GM21528 (cell line): ENCODE measurements at regions not wholly inside any gene's neighbourhood (a gene's known extent, or its start where the extent isn't known, plus 50 kb on each side); places are given as distances from the start of the nearest gene placed in this dataset.

Experiments
- ATAC-seq: cut with Tn5 transposase; IDR thresholded peaks from one replicate; pipeline ENCODE4 v1.9.1; 2021; ENCODE audit warnings: mild to moderate bottlenecking, moderate library complexity; ENCODE audit not compliant: unreplicated experiment, low FRiP score

- no peak for ATAC-seq
These were observed 138.0 kb upstream of the SMAD3 start for GRCh38 chr15:66927201-66928077.

- ATAC-seq = no peak
These were observed 137.3 kb upstream of the SMAD3 start for GRCh38 chr15:66928101-66928500.

- ATAC-seq = no peak
These were observed 136.6 kb upstream of the SMAD3 start for GRCh38 chr15:66928784-66929183.

GRCh38 chr15:66929843-66930402, 135.5 kb upstream of the SMAD3 start:
- ATAC-seq = no peak

- ATAC-seq = no peak
These were observed 133.4 kb upstream of the SMAD3 start for GRCh38 chr15:66931768-66932633.

GRCh38 chr15:66932634-66933024, 132.8 kb upstream of the SMAD3 start:
- ATAC-seq = no peak

GRCh38 chr15:66933932-66934867, 131.2 kb upstream of the SMAD3 start:
- ATAC-seq = no peak

GRCh38 chr15:66934868-66935520, 130.4 kb upstream of the SMAD3 start:
- no peak for ATAC-seq

GRCh38 chr15:66935688-66936087, 129.7 kb upstream of the SMAD3 start:
- no peak for ATAC-seq

GRCh38 chr15:66936109-66936860, 129.1 kb upstream of the SMAD3 start:
- no peak for ATAC-seq

GRCh38 chr15:66936861-66937582, 128.4 kb upstream of the SMAD3 start:
- ATAC-seq = no peak

GRCh38 chr15:66937588-66937987, 127.8 kb upstream of the SMAD3 start:
- no peak for ATAC-seq

GRCh38 chr15:66938114-66938830, 127.1 kb upstream of the SMAD3 start:
- no peak for ATAC-seq

GRCh38 chr15:66939016-66939415, 126.4 kb upstream of the SMAD3 start:
- ATAC-seq = no peak

GRCh38 chr15:66939451-66940023, 125.9 kb upstream of the SMAD3 start:
- ATAC-seq = no peak

- no peak for ATAC-seq
These were observed 125.0 kb upstream of the SMAD3 start for GRCh38 chr15:66940368-66940767.

- no peak for ATAC-seq
These were observed 124.2 kb upstream of the SMAD3 start for GRCh38 chr15:66941108-66941711.
